ENCODE measurements at regions not wholly inside any gene's neighbourhood (a gene's known extent, or its start where the extent isn't known, plus 50 kb on each side); places are given as distances from the start of the nearest gene placed in this dataset.

GRCh38 chr1:34270181-34270580 is 93.5 kb downstream of the C1orf94 start:
- DNase-seq, result no peak

DNA sequence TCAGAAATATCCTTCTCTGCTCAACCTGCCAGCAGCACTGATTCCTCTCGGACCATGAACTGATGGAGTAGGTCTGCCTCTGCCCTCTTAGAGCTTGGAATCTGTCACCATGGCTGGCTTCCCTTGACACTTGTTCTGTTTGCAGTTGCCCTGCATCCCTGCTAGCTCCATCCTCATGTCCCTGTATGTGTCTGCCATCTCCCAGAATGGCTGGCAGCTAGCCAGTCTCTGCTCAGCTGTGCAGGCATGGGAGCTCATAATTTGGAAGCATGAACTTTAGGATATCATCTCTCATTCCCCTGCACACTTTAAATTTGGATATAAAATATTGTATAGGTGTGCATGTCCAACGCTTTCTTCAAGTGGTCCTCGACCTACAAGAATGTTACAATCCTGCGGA is 95.4 kb downstream of the C1orf94 start:
- DNase-seq, result no peak

DNA sequence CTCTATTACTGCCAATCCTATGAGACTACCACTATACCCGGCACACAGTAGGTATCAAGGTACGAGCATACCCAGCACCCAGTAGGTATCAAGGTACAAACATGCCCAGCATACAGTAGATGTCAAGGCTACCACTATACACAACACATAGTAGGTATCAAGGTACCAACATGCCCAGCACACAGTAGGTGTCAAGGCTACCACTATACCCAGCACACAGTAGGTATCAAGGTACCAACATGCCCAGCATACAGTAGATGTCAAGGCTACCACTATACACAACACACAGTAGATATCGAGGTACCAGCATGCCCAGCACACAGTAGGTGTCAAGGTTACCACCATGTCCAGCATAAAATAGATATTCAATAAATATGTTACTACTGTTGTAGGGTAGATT is 98.4 kb downstream of the C1orf94 start:
- no peak for DNase-seq

GRCh38 chr1:34276606-34277005 is 99.9 kb downstream of the C1orf94 start:
- DNase-seq, result no peak

GRCh38 chr1:34277150-34277549 is 100.4 kb downstream of the C1orf94 start:
- no peak for DNase-seq

GRCh38 chr1:34278211-34278610 is 101.5 kb downstream of the C1orf94 start:
- DNase-seq, result no peak

DNA sequence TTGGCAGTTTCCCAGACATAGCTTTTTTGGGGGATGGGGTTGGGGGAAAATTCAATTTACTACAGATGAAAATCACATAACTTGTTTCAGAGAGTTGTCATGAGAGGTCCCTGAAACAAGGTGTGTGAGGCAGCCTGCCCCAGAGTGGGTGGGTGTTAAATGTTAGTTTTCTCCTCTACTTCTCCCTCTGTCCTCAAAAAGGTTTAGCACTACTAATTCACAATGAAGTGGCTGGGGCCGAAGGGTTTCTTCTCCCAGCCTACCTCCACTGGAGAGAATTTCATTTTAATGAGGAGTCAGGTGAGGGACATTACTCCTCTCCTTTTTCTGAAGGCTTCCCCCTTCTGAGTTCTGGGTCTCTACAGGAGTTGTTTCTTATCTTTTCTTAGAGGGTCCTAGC is 103.3 kb downstream of the C1orf94 start:
- DNase-seq, result no peak

GRCh38 chr1:34280509-34280908 is 103.8 kb downstream of the C1orf94 start:
- DNase-seq, result no peak

DNA sequence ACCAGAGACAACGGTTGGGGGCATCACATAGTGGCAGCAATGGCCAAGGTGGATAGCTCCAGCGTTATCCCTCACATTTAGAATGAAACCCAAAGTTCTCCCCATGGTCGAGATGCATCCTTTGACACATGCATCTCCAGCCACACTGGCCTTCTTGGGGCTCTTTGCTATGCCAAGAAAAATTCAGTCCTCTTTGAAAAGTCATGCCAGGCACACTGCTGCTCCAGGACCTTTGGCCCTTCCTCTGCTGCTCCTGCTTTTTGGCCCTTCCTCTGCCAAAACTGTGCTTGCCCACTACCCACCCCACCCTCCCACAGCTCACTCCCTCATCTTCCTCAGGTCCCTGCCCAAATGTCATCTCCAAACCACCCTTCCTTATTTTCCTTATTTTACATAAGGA is 106.4 kb downstream of the C1orf94 start:
- no peak for DNase-seq

- DNase-seq, result no peak
These were observed 109.8 kb downstream of the C1orf94 start for GRCh38 chr1:34286511-34286910.

DNA sequence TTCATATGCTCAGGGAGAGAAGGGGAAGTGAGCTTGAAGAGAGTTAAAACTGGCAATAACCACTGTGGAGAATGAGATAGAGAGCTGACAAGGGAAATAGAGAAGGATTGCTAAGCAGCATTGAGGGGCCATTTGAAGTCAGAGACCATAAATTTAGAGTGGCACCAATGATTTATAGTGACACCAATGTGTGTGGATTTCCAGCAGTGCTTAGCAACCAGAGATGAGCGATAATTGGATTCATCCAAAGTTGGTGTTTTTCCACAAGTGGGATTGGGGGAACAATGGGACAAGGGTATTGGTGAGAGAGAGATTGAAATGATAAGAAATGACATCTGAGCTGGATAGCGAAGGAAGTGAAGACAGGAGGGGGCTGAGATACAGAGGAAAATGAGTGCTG is 114.1 kb downstream of the C1orf94 start:
- DNase-seq, result no peak

DNA sequence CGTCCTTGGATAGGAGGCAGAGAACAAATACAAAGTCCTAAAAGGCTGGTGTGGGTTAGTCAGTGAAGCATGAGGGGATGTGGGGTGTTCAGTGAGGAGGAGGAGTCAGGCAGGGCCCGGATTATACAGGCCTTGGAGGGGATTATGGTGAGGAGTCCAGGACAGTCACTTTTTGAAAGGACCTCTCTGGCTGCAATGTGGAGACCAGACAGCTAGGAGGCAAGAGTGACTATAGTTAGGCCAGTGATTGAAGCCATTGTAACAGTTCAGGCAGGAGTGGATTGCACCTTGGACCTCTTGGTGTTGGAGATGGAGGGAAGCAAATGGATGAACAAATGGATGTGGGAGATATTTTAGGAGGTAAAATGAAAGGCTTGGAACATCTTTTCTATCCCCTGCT is 115.8 kb downstream of the C1orf94 start:
- DNase-seq, result no peak

GRCh38 chr1:34296059-34296458 is 119.4 kb downstream of the C1orf94 start:
- no peak for DNase-seq

DNA sequence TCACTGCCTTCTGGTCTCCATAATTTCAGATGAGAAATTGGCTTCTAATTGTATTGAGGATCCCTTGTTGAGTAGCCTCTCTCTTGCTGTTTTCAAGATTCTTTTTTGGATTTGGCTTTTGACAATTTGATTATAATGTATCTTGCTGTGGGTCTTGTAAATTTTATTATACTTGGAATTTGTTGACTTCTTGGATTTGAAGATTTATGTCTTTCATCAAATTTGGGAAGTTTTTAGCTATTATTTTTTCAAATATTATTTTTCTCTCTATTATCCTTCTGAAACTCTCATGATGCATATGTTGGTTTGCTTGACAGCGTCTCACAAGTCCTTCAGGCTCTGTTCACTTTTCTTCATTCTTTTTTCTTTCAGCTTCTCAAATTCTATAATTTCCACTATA is 126.1 kb downstream of the C1orf94 start:
- DNase-seq, result no peak

GRCh38 chr1:34303218-34303617 is 126.5 kb downstream of the C1orf94 start:
- no peak for DNase-seq

DNA sequence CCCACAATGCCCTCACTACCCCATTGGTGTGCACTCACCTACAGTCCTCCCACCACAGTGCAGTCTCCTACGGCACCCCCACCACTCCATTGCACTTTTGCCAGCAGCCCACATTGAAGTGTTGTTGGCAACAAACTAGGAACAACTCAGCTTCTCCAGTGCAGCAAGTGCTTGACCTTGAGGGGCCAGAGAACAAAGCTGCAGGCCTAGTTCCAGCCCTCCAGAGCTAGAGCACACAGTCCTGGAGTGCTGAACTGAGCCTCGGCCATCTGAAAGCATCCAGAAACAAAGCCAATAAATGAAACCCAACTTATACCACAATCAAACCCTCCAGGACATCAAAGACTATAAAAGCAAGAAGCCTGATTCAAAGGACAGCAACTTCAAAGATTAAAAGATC is 129.9 kb downstream of the C1orf94 start:
- DNase-seq, result no peak

GRCh38 chr1:34312359-34312758 is 135.7 kb downstream of the C1orf94 start:
- no peak for DNase-seq

DNA sequence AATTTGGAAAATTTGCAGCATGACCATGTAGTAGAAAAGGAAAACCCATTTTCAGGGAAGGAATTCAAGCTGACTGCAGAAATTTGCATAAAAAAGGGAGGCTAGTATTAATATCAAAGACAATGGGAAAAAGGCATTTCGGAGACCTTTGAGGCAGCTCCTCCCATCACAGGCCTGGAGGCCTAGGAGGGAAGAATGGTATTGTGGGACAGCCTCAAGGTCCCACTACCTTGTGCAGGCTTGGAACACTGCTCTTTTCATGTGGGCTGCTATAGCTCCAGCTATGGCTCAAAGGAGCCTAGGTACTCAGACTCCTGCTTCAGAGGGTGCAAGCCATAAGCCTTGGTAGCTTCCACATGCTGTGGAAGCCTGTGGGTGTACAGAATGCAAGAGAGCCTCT is 139.3 kb downstream of the C1orf94 start:
- DNase-seq, result no peak

- DNase-seq, result no peak
These were observed 140.1 kb downstream of the C1orf94 start for GRCh38 chr1:34316773-34317172.

GRCh38 chr1:34319218-34319617 is 142.5 kb downstream of the C1orf94 start:
- no peak for DNase-seq

DNA sequence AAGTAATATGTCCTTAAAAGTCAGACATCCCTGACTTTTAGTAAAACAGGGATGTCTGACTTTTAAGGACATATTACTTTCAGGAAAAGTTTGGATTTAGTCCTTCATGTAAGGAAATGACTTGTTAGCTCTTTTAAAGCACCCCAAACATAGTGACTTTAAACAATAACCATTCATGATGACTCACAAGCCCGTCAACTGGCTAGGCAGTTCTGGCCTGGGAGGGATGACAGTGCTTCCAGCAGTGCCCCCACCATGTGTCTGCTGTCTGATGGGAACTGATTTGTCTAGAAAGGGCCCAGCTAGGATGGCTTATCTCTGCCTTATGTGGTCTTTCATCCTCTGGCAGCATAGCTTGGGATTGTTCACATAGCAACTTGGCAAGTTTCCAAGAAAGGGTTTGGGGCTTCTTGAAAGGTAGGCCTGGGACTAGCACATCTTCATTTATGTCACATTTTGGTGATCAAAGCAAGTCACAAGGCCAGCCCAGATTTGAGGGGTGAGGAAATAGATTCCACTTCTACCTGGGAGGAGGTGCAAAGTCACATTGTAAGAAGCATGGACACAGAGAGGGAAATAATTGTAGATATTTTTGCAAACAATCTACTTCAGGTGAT is 143.5 kb downstream of the C1orf94 start:
- no peak for DNase-seq

GRCh38 chr1:34322969-34323368 is 146.3 kb downstream of the C1orf94 start:
- DNase-seq, result no peak

GRCh38 chr1:34324879-34325440 is 148.3 kb downstream of the C1orf94 start:
- no peak for DNase-seq

GRCh38 chr1:34328281-34328799 is 151.6 kb downstream of the C1orf94 start:
- DNase-seq, result no peak

GRCh38 chr1:34330061-34330460 is 153.4 kb downstream of the C1orf94 start:
- DNase-seq, result no peak

Measured in activated CD4-positive, alpha-beta T cell treated with anti-CD3 and anti-CD28 coated beads, Interleukin-2, amount 50 U/mL, for 4 hours (primary cell).